NB4 (cell line): ENCODE measurements at regions not wholly inside any gene's neighbourhood (a gene's known extent, or its start where the extent isn't known, plus 50 kb on each side); places are given as distances from the start of the nearest gene placed in this dataset.

Source experiments
- DNase-seq: peaks from one replicate; pipeline ENCODE4 v3.0.0; 2010; ENCODE audit warnings: low read depth
- H3K4me3 ChIP-seq: one replicate; pipeline ENCODE4 v1.5.1; 2011; ENCODE audit warnings: mild to moderate bottlenecking, low read depth, low read length, moderate library complexity
- CTCF ChIP-seq: IDR thresholded peaks from one replicate; pipeline ENCODE4 v1.5.1; 2012; ENCODE audit warnings: low read depth, low read length
- MAX ChIP-seq: IDR thresholded peaks from 2 replicates; pipeline ENCODE4 v1.6.1; 2011; ENCODE audit warnings: low read depth, low read length
- MYC ChIP-seq: IDR thresholded peaks from 2 replicates; pipeline ENCODE4 v1.6.1; 2011; ENCODE audit warnings: low read depth, low read length
- POLR2A ChIP-seq: IDR thresholded peaks from 2 replicates; pipeline ENCODE4 v1.6.1; 2011; ENCODE audit warnings: mild to moderate bottlenecking; ENCODE audit not compliant: insufficient read length; ENCODE audit errors: extremely low read depth

- no peak overlapping the region for H3K4me3 ChIP-seq
- DNase-seq, result no peak
- no peak for TF ChIP-seq MYC
- TF ChIP-seq MAX, result no peak
- no peak for TF ChIP-seq CTCF
- TF ChIP-seq POLR2A, result no peak
Observed at GRCh38 chr9:14417237-14417636, 103.3 kb upstream of the NFIB start.

GRCh38 chr9:14415947-14416346 is 102.0 kb upstream of the NFIB start:
- H3K4me3 ChIP-seq, result no peak overlapping the region
- no peak for DNase-seq
- TF ChIP-seq CTCF (no peak), MAX (no peak), POLR2A (no peak), MYC (no peak)

GRCh38 chr9:14413812-14414211 is 99.9 kb upstream of the NFIB start:
- no peak overlapping the region for H3K4me3 ChIP-seq
- no peak for DNase-seq
- TF ChIP-seq POLR2A, result no peak
- no peak for TF ChIP-seq MYC
- no peak for TF ChIP-seq MAX
- no peak for TF ChIP-seq CTCF

- H3K4me3 ChIP-seq, result no peak overlapping the region
- DNase-seq, result no peak
- TF ChIP-seq POLR2A, result no peak
- TF ChIP-seq MAX, result no peak
- no peak for TF ChIP-seq CTCF
- TF ChIP-seq MYC, result no peak
Observed at GRCh38 chr9:14412775-14413174, 98.8 kb upstream of the NFIB start.

GRCh38 chr9:14406463-14406862 is 92.5 kb upstream of the NFIB start:
- peak; percentile 11 for DNase-seq
- TF ChIP-seq MAX (no peak), MYC (no peak), CTCF (no peak), POLR2A (no peak)
- H3K4me3 ChIP-seq, result no peak overlapping the region

- no peak overlapping the region for H3K4me3 ChIP-seq
- DNase-seq, result no peak
- TF ChIP-seq MAX, result no peak
- TF ChIP-seq CTCF, result no peak
- TF ChIP-seq MYC, result no peak
- no peak for TF ChIP-seq POLR2A
Observed at GRCh38 chr9:14405176-14405706, 91.3 kb upstream of the NFIB start.
